T47D (cell line): ENCODE measurements at regions not wholly inside any gene's neighbourhood (a gene's known extent, or its start where the extent isn't known, plus 50 kb on each side); places are given as distances from the start of the nearest gene placed in this dataset.

Source experiments
- DNase-seq, 2 experiments: peaks; one replicate each; pipeline versions ENCODE4 v3.0.0 to v3.0.0-alpha.2; 2011 to 2012; ENCODE audit warnings: low read depth in 1 of 2, low spot score in 1 of 2
- JUND ChIP-seq: IDR thresholded peaks from 2 replicates; pipeline ENCODE4 v1.6.1; 2012; ENCODE audit warnings: low read depth
- in situ Hi-C: cut with HindIII; loops from 2 replicates; pipeline ENCODE4 v1.10.0; 2016; ENCODE audit warnings: low sequenced_read_pairs, low pct_unique_long_range_greater_than_20kb

DNA sequence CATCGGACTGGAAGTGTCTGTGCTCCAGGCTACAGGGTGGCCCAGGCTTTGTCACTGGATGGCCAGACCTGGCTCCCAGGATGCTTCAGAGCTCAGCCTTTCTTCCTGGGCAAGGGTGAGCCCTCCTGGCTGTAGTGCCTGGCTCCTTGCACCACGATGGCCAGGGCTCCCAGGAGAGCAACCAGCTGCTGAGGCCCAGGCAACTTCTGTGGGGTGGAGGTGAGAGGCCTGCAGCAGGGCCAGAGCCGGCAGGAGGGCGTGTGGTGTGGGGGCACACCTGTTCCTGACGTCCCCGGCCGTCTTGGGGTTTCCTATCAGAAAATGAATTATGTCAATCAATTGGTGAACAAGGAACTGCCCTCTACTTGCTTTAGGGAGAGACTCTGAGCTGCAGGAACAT lies 82.1 kb downstream of the DHCR7 start:
- in situ Hi-C loops, result no loop called here
- TF ChIP-seq JUND, result no peak
- no peak for DNase-seq

DNA sequence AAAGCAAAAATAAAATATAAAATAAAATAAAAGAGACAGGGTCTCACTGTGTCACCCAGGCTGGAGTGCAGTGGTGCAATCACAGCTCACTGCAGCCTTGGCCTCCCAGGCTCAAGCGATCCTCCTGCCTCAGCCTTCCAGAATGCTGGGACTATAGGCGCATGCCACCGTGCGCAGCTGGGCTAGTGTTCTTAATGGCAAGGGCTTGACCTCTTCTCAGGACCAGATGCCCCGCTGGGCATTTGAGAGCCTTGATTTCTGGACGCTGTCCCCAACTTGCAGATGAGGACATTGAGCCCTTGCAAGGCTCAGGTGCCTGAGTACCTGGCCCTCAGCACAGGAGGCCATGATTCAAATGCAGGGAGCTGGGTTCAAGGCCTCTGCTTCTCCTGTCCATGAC lies 82.6 kb downstream of the DHCR7 start:
- DNase-seq, result no peak
- in situ Hi-C loops, result no loop called here
- TF ChIP-seq JUND, result no peak

DNA sequence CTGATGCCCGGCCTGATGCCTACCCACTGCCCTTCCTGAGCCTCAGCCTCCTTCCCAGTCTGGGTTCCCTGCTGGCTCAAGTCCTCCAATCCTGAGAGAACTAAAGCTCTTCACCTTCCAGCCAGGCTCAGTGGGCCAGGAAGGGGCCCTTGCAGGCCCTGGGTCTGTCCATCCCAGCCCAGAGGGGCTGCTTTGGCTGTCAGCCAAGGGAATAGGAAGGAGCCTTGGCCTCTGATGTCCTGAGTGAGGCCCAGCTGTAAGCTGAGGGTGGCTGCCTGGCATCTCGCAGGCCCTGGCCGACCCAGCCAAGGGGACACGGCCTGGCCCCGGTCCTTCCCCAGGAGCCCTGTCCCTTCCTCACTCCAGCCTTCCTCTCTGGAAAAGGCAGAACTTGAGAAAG lies 83.4 kb downstream of the DHCR7 start:
- no peak for TF ChIP-seq JUND
- DNase-seq, result no peak
- in situ Hi-C loops, result no loop called here

DNA sequence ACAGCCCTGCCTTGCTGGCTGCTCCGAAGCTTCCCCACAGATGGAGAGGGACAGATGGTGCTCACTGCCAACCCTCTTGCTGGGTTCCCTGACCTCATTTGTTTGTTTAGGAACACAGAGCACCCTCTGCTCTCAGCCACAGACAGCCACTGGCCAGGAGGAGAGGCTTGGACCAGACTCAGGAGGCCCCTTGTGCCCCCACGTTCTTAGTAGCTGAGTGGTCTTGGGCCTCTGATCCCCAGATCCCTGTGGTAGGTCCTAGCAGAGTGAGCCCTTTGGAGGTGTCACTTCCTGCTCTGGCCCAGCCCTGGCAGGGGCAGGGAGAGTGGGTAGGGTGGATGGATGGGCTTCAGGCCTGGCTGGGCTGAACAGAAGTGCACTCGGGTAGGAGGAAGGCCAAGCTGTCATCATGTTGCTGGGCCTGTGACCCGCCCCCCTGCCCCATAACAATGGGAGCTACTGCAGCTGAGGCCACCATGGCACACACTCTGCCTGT lies 84.0 kb downstream of the DHCR7 start:
- TF ChIP-seq JUND, result no peak
- no peak for DNase-seq
- in situ Hi-C loops, result no loop called here

DNA sequence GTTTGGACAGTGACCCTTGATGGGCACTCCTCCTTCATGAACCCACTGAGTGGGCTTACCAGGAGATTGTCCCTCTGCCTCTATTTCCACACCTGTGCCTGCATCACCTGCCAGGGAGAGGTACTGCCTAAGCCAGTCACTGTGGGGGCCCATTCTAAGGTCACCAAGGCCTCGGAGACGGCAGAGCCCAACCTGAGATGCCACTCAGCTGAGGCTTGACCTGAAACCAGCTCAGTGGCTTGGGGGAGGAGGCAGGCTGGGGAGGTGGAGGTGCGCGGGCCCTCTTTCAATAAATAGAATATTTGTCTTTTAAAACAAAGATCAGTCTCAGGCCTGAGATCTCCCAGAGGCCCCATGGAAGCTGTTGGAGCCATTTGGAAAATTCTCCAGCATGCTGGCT lies 84.5 kb downstream of the DHCR7 start:
- TF ChIP-seq JUND, result no peak
- no peak for DNase-seq
- in situ Hi-C loops, result no loop called here

DNA sequence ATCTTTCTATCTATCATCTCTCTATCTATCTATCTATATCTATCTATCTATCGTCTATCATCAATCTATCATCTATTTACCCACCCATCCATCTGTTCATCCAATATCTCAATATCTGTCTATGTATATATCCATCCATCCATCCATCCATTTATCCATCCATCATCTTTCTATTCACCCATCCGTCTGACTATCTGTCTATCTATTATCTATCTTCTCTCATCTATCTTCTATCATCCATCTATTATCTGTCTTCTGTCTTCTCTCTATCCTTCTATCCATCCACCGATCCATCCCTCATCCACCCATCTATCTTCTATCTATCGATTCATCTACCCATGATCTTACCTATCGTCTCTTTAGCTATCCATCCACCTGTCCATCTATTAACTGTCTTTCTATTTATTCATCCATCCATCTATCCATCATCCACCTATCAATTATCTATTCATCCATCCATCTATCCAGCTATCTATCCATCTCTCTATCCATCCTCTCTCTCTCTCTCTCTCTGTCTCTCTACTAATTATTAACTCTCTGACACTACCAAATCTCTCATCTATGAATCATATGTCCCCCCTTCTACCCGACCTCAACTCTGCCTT lies 89.1 kb downstream of the DHCR7 start:
- in situ Hi-C loops, result no loop called here
- no peak for TF ChIP-seq JUND
- DNase-seq, result no peak

DNA sequence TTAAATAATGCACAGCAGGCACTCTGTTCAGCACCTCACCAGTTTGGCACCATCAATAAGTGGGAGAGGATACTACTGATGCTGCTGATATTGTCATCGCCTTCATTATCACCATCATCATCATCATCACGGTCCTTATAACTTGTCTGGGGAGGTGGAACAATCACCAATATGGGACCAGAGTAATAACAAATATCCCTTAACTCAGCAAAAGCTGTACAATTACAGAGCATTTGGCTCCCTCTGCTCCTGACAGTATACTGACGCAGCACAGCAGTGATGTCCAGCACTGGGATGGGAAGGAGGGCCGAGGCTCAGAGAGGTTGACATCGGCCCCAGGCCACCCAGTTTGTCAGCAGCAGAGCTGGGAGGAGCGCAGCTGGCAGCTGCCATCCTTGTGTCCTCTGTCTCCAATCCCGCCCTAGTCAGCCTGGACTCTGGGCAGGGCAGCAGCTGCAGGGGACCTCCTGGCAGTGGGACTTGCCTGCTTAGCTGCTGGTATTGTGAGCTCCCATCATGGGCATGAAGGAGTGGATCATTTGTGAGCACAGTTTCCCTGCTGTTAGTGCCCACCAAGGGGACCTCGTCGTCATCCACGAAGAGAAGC lies 90.0 kb downstream of the DHCR7 start:
- no peak for TF ChIP-seq JUND
- in situ Hi-C loops, result no loop called here
- DNase-seq, result no peak

DNA sequence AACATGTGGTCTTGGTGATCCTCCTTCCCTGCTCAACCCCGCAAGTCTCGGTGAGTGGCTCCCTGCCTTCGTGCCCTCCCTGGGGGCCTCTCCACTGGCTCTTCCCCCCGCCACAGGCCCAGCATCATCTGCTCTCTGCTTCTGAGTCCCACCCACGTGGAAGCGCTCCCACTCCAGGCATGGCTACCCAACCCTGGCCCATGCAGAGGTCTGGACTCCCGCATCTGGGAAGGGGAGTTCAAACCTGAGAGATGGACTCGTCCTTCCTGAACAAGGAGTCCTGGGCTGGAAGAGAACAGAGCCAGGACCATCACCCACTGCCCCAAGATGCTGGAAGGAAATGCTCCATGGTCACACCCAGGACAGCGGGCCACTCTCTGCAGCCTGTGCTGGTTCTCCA lies 90.8 kb downstream of the DHCR7 start:
- in situ Hi-C loops, result no loop called here
- no peak for DNase-seq
- TF ChIP-seq JUND, result no peak

DNA sequence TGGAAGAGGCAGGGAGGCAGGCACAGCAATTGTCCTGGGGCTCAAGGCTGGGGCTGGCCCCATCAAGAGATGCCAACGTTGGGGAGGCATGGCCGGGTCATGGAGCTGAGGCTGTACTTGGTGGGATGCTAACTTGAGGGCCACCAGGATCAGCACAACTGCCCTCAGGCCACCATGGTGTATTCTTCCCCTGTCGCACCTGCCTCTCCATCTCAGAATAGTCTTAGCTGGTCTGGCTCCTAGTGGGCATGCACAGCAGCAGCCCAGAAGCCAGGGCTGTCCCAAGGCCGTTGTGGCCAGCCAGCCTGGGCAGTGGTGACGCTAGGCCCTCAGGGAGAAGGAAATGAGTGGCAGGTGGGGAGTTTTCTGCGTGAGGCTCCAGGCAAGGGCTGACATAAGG lies 91.3 kb downstream of the DHCR7 start:
- no peak for DNase-seq
- TF ChIP-seq JUND, result no peak
- in situ Hi-C loops, result no loop called here

DNA sequence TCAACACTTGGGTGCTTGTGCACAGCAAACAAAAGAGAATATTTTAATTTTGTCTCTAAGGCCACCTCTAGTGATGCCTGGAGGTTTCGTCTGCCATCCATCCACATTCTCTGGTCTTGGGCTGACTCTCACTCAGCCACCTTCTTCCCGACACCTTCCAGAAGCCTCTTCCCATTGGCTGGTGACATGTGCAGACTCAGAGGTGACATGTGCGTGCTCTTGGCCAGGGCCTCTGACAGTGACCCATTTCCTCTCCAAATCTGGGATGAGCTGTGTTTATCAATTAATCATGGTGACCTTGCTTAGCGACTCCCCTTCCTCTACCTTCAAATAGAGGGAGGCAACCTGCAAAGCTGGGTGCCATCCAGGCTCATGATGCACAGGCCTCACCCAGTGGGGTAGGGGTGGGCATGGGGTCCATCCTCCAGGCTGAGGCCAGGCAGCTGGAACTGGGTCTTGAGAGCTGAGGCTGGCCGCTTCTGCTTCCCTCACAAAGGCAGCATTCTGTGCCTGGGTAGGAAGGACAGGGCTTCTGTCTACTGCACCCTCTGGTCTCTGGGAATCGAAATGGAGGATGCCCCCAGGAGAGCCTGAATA lies 91.8 kb downstream of the DHCR7 start:
- in situ Hi-C loops, result no loop called here
- no peak for DNase-seq
- TF ChIP-seq JUND, result no peak

DNA sequence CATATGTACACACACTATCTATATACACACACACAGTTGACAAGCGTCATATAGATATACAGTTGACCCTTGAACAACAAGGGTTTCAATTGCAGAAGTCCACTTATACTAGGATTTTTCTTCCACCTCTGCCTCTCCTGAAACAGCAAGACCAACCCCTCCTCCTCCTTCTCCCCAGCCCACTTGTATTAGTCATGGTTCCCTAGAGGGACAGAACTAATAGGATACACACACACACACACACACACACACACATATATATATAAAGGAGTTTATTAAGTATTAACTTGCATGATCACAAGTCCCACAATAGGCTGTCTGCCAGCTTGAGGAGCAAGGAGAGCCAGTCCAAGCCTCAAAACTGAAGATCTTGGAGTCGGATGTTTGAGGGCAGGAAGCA lies 92.9 kb downstream of the DHCR7 start:
- no peak for DNase-seq
- TF ChIP-seq JUND, result no peak
- in situ Hi-C loops, result no loop called here

DNA sequence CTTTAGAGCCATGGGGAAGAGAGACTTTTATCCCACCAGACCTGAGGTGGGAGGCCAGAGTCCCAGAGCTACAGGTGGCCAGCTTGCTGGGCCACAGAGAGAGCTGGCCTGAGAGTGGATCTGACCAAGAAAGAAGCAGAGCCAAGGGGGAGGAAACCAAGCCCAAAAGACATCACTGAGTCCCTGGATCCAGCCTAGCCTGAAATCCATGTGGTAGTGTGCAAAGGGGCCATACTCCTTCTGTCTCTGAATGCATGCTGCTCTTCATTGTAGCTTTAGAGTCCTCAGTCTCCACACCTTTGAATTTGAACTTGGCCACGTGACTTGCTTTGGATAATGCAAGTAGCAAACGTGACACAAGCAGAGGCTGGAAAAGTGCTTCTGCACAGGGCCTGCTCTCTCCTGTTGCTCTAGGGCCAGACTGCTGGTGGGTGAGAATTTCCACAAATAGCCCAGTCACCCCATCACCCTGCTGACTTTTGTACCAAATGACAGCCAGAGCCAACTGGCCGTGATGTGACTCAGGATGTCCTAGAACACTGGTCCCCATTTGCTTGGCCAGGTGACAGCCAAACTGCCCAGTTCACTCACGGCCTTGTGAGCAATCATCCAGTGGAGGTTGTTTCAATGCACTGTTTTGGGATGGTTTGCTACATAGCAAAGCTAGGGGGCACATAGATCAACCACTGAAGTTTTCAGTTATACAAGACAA lies 93.6 kb downstream of the DHCR7 start:
- no peak for TF ChIP-seq JUND
- DNase-seq, result no peak
- in situ Hi-C loops, result no loop called here

DNA sequence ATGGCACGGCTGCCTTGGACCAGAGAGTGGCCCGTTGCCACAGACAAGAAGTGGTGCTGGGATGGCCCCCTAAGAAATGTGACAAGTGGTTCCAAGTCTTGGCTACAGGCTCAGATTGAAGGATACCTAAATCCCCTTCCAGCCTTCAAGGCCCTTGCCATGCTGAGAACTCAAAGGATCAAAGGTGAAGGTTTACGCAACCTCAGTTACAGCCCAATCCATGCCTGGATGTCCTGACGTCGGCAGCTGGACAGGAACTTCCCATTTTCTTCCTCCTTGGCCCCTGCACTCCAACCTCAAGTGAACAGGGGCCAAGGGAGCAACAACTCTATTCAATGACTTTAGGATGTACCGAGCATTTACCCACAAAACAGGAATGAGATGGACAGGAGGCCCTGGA lies 95.4 kb downstream of the DHCR7 start:
- in situ Hi-C loops, result no loop called here
- DNase-seq, result no peak
- no peak for TF ChIP-seq JUND
